Astrocyte (in vitro differentiated cells and primary cell): ENCODE measurements at regions not wholly inside any gene's neighbourhood (a gene's known extent, or its start where the extent isn't known, plus 50 kb on each side); places are given as distances from the start of the nearest gene placed in this dataset.
A peak's percentile ranks its signal among the peaks of the same experiment; 100 is the strongest.

ENCODE experiments used
- DNase-seq: peaks from one replicate; pipeline ENCODE4 v3.0.0-alpha.2; 2010; ENCODE audit warnings: low read depth
- FAIRE-seq: peaks from 2 replicates; lab custom pipeline; 2011; peaks lifted over from hg19 to GRCh38; lab: Jason Lieb, UNC
- H2AFZ ChIP-seq: 2 replicates; pipeline ENCODE4 v1.6.0; 2012; ENCODE audit warnings: low read depth, low read length, inconsistent platforms
- H3K27ac ChIP-seq: 2 replicates; pipeline ENCODE4 v1.5.1; 2011; ENCODE audit warnings: low read depth, low read length, inconsistent platforms
- H3K27me3 ChIP-seq: 2 replicates; pipeline ENCODE4 v1.6.0; 2011; ENCODE audit warnings: low read length, inconsistent platforms; ENCODE audit not compliant: insufficient read depth
- H3K36me3 ChIP-seq: 2 replicates; pipeline ENCODE4 v1.5.1; 2011; ENCODE audit warnings: low read length, inconsistent platforms; ENCODE audit not compliant: insufficient read depth
- H3K4me1 ChIP-seq: 2 replicates; pipeline ENCODE4 v1.5.1; 2011; ENCODE audit warnings: low read length, inconsistent platforms; ENCODE audit not compliant: insufficient read depth
- H3K4me2 ChIP-seq: 2 replicates; pipeline ENCODE4 v1.6.0; 2012; ENCODE audit warnings: low read length, inconsistent platforms
- H3K4me3 ChIP-seq: 2 replicates; pipeline ENCODE4 v1.5.1; 2011; ENCODE audit warnings: low read depth, mild to moderate bottlenecking, low read length, inconsistent platforms; ENCODE audit not compliant: insufficient read depth
- H3K79me2 ChIP-seq: 2 replicates; pipeline ENCODE4 v1.6.0; 2012; ENCODE audit warnings: mild to moderate bottlenecking, low read length, inconsistent platforms; ENCODE audit not compliant: insufficient read depth
- H3K9ac ChIP-seq: 2 replicates; pipeline ENCODE4 v1.6.0; 2012; ENCODE audit warnings: mild to moderate bottlenecking, low read length, inconsistent platforms
- H3K9me3 ChIP-seq: 2 replicates; pipeline ENCODE4 v1.5.1; 2012; ENCODE audit warnings: low read depth, mild to moderate bottlenecking, low read length, inconsistent platforms; ENCODE audit not compliant: insufficient read depth
- H4K20me1 ChIP-seq: 2 replicates; pipeline ENCODE4 v1.6.0; 2012; ENCODE audit warnings: low read length, inconsistent platforms; ENCODE audit not compliant: insufficient read depth
- H3K27ac Mint-ChIP-seq: one replicate; pipeline ENCODE4 v1.8.0; 2021; ENCODE audit warnings: mild to moderate bottlenecking, mixed read lengths; ENCODE audit not compliant: unreplicated experiment
- H3K27me3 Mint-ChIP-seq: one replicate; pipeline ENCODE4 v1.8.0; 2021; ENCODE audit warnings: low read depth, mixed read lengths; ENCODE audit not compliant: unreplicated experiment
- H3K36me3 Mint-ChIP-seq: one replicate; pipeline ENCODE4 v1.8.0; 2021; ENCODE audit warnings: low read depth, mixed read lengths; ENCODE audit not compliant: unreplicated experiment
- H3K4me1 Mint-ChIP-seq: one replicate; pipeline ENCODE4 v1.8.0; 2021; ENCODE audit warnings: low read depth, mixed read lengths; ENCODE audit not compliant: unreplicated experiment
- H3K4me3 Mint-ChIP-seq: one replicate; pipeline ENCODE4 v1.8.0; 2021; ENCODE audit warnings: mild to moderate bottlenecking, moderate library complexity, mixed read lengths; ENCODE audit not compliant: unreplicated experiment
- H3K9me3 Mint-ChIP-seq: one replicate; pipeline ENCODE4 v1.8.0; 2021; ENCODE audit warnings: mild to moderate bottlenecking, mixed read lengths; ENCODE audit not compliant: unreplicated experiment
- CTCF ChIP-seq: IDR thresholded peaks from 2 replicates; pipeline ENCODE4 v1.5.1; 2011; ENCODE audit warnings: low read depth, mild to moderate bottlenecking, inconsistent platforms, low read length, moderate library complexity; ENCODE audit not compliant: insufficient read depth
- EZH2 ChIP-seq: IDR thresholded peaks from 2 replicates; pipeline ENCODE4 v1.6.1; 2012; ENCODE audit warnings: mild to moderate bottlenecking, low read length, inconsistent platforms; ENCODE audit not compliant: insufficient read depth

GRCh38 chr1:172882791-172883386 lies 167.9 kb downstream of the TNFSF18 start:
- Histone ChIP-seq H3K27me3 (no peaks in the 10 kb centered on the region), H3K36me3 (no peaks in the 10 kb centered on the region), H2AFZ (no peak overlapping the region), H4K20me1 (no peaks in the 10 kb centered on the region), H3K9me3 (no peaks in the 10 kb centered on the region), H3K4me3 (no peak overlapping the region), H3K4me1 (peaks cover 17% of the 10 kb centered on the region), H3K4me2 (peak overlapping the region; percentile 40), H3K9ac (no peak overlapping the region), H3K79me2 (no peaks in the 10 kb centered on the region), H3K27ac (peak overlapping the region; percentile 4)
- FAIRE-seq (no peak), DNase-seq (no peak)
- Mint-ChIP-seq H3K27me3 (no peaks in the 10 kb centered on the region), H3K4me1 (peaks cover 24% of the 10 kb centered on the region), H3K4me3 (peak overlapping the region; percentile 40), H3K27ac (no peak overlapping the region), H3K36me3 (no peaks in the 10 kb centered on the region), H3K9me3 (no peaks in the 10 kb centered on the region)
- TF ChIP-seq CTCF (no peak), EZH2 (no peak)

GRCh38 chr1:172883387-172883791 lies 167.4 kb downstream of the TNFSF18 start:
- Histone ChIP-seq H3K4me1 (peaks cover 17% of the 10 kb centered on the region), H3K27me3 (no peaks in the 10 kb centered on the region), H3K9ac (no peak overlapping the region), H3K9me3 (no peaks in the 10 kb centered on the region), H2AFZ (no peak overlapping the region), H3K36me3 (no peaks in the 10 kb centered on the region), H3K79me2 (no peaks in the 10 kb centered on the region), H3K27ac (peak overlapping the region; percentile 4), H3K4me3 (no peak overlapping the region), H3K4me2 (peak overlapping the region; percentile 40), H4K20me1 (no peaks in the 10 kb centered on the region)
- Mint-ChIP-seq H3K9me3 (no peaks in the 10 kb centered on the region), H3K27me3 (no peaks in the 10 kb centered on the region), H3K27ac (no peak overlapping the region), H3K4me3 (peak overlapping the region; percentile 40), H3K36me3 (no peaks in the 10 kb centered on the region), H3K4me1 (peaks cover 24% of the 10 kb centered on the region)
- TF ChIP-seq EZH2, result no peak
- no peak for TF ChIP-seq CTCF
- FAIRE-seq (peak; percentile 5), DNase-seq (peak; percentile 69)

GRCh38 chr1:172883844-172884243 lies 166.9 kb downstream of the TNFSF18 start:
- TF ChIP-seq EZH2 (no peak), CTCF (no peak)
- DNase-seq (peak; percentile 51), FAIRE-seq (no peak)
- no peaks in the 10 kb centered on the region for H3K9me3 Mint-ChIP-seq
- Histone ChIP-seq H4K20me1 (no peaks in the 10 kb centered on the region), H3K27me3 (no peaks in the 10 kb centered on the region), H3K4me2 (peak overlapping the region; percentile 40), H3K4me3 (no peak overlapping the region), H3K9me3 (no peaks in the 10 kb centered on the region), H3K79me2 (no peaks in the 10 kb centered on the region), H3K27ac (no peak overlapping the region), H3K36me3 (no peaks in the 10 kb centered on the region), H2AFZ (no peak overlapping the region), H3K4me1 (peaks cover 17% of the 10 kb centered on the region), H3K9ac (no peak overlapping the region)
- no peak overlapping the region for H3K27ac Mint-ChIP-seq
- no peaks in the 10 kb centered on the region for H3K27me3 Mint-ChIP-seq
- H3K36me3 Mint-ChIP-seq, result no peaks in the 10 kb centered on the region
- H3K4me3 Mint-ChIP-seq, result no peak overlapping the region
- H3K4me1 Mint-ChIP-seq, result peaks cover 24% of the 10 kb centered on the region
